ENCODE measurements at regions not wholly inside any gene's neighbourhood (a gene's known extent, or its start where the extent isn't known, plus 50 kb on each side); places are given as distances from the start of the nearest gene placed in this dataset.

DNA sequence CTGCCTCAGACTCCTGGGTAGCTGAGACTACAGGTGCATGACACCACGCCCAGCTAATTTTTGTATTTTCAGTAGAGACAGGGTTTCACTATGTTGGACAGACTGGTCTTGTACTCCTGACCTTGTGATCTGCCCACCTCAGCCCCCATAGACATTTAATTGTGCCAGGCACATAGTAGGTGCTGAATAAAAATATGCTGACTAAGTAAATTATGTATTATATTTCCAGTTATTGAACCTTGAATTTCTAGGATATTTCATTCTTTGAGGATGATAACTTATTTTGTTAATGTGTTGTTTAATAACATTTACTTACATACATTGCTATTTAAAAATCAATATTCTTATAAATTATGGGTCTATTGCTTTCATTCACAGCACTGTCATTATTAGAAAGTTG, 190.4 kb upstream of the LRRTM4 start:
- H3K4me1 ChIP-seq (ENCODE audit: control insufficient read depth in 1 of 2, insufficient read depth in 2 of 2, low read length in 2 of 2) = no peaks in the 10 kb centered on the region
- Mint-ChIP-seq H3K27ac (no peak overlapping the region), H3K27me3 (ENCODE audit: low read depth in 3 of 3) (no peaks in the 10 kb centered on the region), H3K36me3 (no peaks in the 10 kb centered on the region), H3K9me3 (peaks cover 0 to 2% (median 0%) of the 10 kb centered on the region in 7 donors), H3K4me1 (no peaks in the 10 kb centered on the region), H3K4me3 (no peak overlapping the region)
- H3K79me2 ChIP-seq (ENCODE audit: insufficient read depth, low read length) = no peaks in the 10 kb centered on the region
- DNase-seq = no peak
- intact Hi-C loops (cut with micrococcal nuclease) = no loop called here
- no peaks in the 10 kb centered on the region for H4K20me1 ChIP-seq (ENCODE audit: insufficient read depth, low read length)
- no peaks in the 10 kb centered on the region for H3K9me3 ChIP-seq (replicated peaks in 1 of 2; ENCODE audit: control insufficient read depth in 1 of 2, insufficient read depth in 1 of 2, low read length in 2 of 2)
- H3K9ac ChIP-seq (ENCODE audit: insufficient read depth, low read length, poor library complexity, severe bottlenecking) = no peak overlapping the region
- 100% methylated on average over 1 of the region's 1 CpG for WGBS (ENCODE audit: insufficient coverage)
- no peak overlapping the region for H3K4me3 ChIP-seq (replicated peaks in 1 of 3; ENCODE audit: low read depth in 2 of 3, low read length in 3 of 3)
- no peak overlapping the region for H3K27ac ChIP-seq (ENCODE audit: low read depth in 1 of 2, low read length in 2 of 2)
- H3K36me3 ChIP-seq (replicated peaks in 1 of 2; ENCODE audit: control insufficient read depth in 1 of 2, insufficient read depth in 2 of 2, low read length in 2 of 2) = no peaks in the 10 kb centered on the region
- TF ChIP-seq, protein P1, sequence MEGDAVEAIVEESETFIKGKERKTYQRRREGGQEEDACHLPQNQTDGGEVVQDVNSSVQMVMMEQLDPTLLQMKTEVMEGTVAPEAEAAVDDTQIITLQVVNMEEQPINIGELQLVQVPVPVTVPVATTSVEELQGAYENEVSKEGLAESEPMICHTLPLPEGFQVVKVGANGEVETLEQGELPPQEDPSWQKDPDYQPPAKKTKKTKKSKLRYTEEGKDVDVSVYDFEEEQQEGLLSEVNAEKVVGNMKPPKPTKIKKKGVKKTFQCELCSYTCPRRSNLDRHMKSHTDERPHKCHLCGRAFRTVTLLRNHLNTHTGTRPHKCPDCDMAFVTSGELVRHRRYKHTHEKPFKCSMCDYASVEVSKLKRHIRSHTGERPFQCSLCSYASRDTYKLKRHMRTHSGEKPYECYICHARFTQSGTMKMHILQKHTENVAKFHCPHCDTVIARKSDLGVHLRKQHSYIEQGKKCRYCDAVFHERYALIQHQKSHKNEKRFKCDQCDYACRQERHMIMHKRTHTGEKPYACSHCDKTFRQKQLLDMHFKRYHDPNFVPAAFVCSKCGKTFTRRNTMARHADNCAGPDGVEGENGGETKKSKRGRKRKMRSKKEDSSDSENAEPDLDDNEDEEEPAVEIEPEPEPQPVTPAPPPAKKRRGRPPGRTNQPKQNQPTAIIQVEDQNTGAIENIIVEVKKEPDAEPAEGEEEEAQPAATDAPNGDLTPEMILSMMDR (IDR thresholded peaks at IDR 0.05) = no peak
- H2AFZ ChIP-seq (ENCODE audit: insufficient read depth, low read depth, low read length, poor library complexity, severe bottlenecking) = no peak overlapping the region
- H3K27me3 ChIP-seq (ENCODE audit: control insufficient read depth in 2 of 2, insufficient read depth in 2 of 2, low read length in 2 of 2) = no peaks in the 10 kb centered on the region
- no peak overlapping the region for H3K4me2 ChIP-seq (replicated peaks; ENCODE audit: extremely low read depth, low read length, poor library complexity, severe bottlenecking)

DNA sequence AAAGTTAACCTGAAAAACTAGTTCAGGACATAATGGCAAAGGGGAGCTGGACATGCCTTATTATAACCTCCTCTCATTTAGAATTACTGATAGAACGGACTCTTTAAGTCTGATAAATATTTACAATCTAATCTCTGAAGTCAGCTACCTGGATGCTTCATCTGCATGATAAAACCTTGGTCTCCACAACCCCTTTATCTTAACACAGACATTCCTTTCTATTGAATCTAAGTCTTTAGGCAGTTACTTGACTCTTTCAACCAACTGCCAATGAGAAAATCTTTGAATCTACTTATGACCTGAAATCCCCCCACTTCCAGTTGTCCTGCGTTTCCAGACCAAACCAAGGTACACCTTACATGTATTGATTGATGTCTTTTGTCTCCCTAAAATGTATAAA, 191.2 kb upstream of the LRRTM4 start:
- no peak for DNase-seq
- Histone ChIP-seq H3K79me2 (ENCODE audit: insufficient read depth, low read length) (no peaks in the 10 kb centered on the region), H3K27me3 (ENCODE audit: control insufficient read depth in 2 of 2, insufficient read depth in 2 of 2, low read length in 2 of 2) (no peaks in the 10 kb centered on the region), H3K4me1 (ENCODE audit: control insufficient read depth in 1 of 2, insufficient read depth in 2 of 2, low read length in 2 of 2) (no peaks in the 10 kb centered on the region), H4K20me1 (ENCODE audit: insufficient read depth, low read length) (no peaks in the 10 kb centered on the region), H3K27ac (ENCODE audit: low read depth in 1 of 2, low read length in 2 of 2) (no peak overlapping the region), H3K9me3 (replicated peaks in 1 of 2; ENCODE audit: control insufficient read depth in 1 of 2, insufficient read depth in 1 of 2, low read length in 2 of 2) (no peaks in the 10 kb centered on the region), H2AFZ (ENCODE audit: insufficient read depth, low read depth, low read length, poor library complexity, severe bottlenecking) (no peak overlapping the region), H3K4me2 (replicated peaks; ENCODE audit: extremely low read depth, low read length, poor library complexity, severe bottlenecking) (no peak overlapping the region), H3K36me3 (replicated peaks in 1 of 2; ENCODE audit: control insufficient read depth in 1 of 2, insufficient read depth in 2 of 2, low read length in 2 of 2) (no peaks in the 10 kb centered on the region), H3K9ac (ENCODE audit: insufficient read depth, low read length, poor library complexity, severe bottlenecking) (no peak overlapping the region), H3K4me3 (replicated peaks in 1 of 3; ENCODE audit: low read depth in 2 of 3, low read length in 3 of 3) (no peak overlapping the region)
- Mint-ChIP-seq H3K4me3 (no peak overlapping the region), H3K27ac (no peak overlapping the region), H3K36me3 (no peaks in the 10 kb centered on the region), H3K4me1 (no peaks in the 10 kb centered on the region), H3K9me3 (peaks cover 0 to 2% (median 0%) of the 10 kb centered on the region in 7 donors), H3K27me3 (ENCODE audit: low read depth in 3 of 3) (no peaks in the 10 kb centered on the region)
- intact Hi-C loops (cut with micrococcal nuclease) = no loop called here
- WGBS (ENCODE audit: insufficient coverage) = 80% methylated on average over 1 of the region's 2 CpGs
- TF ChIP-seq, protein P1 (IDR thresholded peaks at IDR 0.05) = no peak

All from CD14-positive monocyte (primary cell).